ENCODE measurements at regions not wholly inside any gene's neighbourhood (a gene's known extent, or its start where the extent isn't known, plus 50 kb on each side); places are given as distances from the start of the nearest gene placed in this dataset.
"Not testable (repeated sequence)": the region's sequence is repeated elsewhere in the genome, so short reads cannot be mapped to it uniquely, and the experiment has no call there.

- no peak for DNase-seq
These were observed 62.0 kb upstream of the HGF start for GRCh38 chr7:81831883-81832282.

GRCh38 chr7:81829511-81829910, 59.7 kb upstream of the HGF start:
- DNase-seq: not testable (repeated sequence)

GRCh38 chr7:81822811-81823210, 53.0 kb upstream of the HGF start:
- no peak for DNase-seq

- no peak for DNase-seq
These were observed 50.0 kb upstream of the HGF start for GRCh38 chr7:81819861-81820260.

Data from NCI-H1417 (cell line).